NCI-H2227 (cell line): ENCODE measurements at regions not wholly inside any gene's neighbourhood (a gene's known extent, or its start where the extent isn't known, plus 50 kb on each side); places are given as distances from the start of the nearest gene placed in this dataset.

Experiments
- DNase-seq: peaks from one replicate; lab custom pipeline; 2025; ENCODE audit not compliant: unreplicated experiment; lab: John Stamatoyannopoulos, UW

- DNase-seq: no peak
These were observed 387.4 kb upstream of the CADM1 start for GRCh38 chr11:115891581-115891980.

- no peak for DNase-seq
These were observed 386.3 kb upstream of the CADM1 start for GRCh38 chr11:115890500-115890899.

GRCh38 chr11:115889712-115890111, 385.5 kb upstream of the CADM1 start:
- no peak for DNase-seq

- DNase-seq: no peak
These were observed 383.5 kb upstream of the CADM1 start for GRCh38 chr11:115887727-115888126.

GRCh38 chr11:115887316-115887715, 383.1 kb upstream of the CADM1 start:
- no peak for DNase-seq

GRCh38 chr11:115886422-115886733, 382.2 kb upstream of the CADM1 start:
- DNase-seq: peak; percentile 11

GRCh38 chr11:115885535-115886421, 381.6 kb upstream of the CADM1 start:
- no peak for DNase-seq

GRCh38 chr11:115884800-115885534, 380.8 kb upstream of the CADM1 start:
- no peak for DNase-seq

- no peak for DNase-seq
These were observed 370.6 kb upstream of the CADM1 start for GRCh38 chr11:115874843-115875242.

- no peak for DNase-seq
These were observed 369.6 kb upstream of the CADM1 start for GRCh38 chr11:115873813-115874212.

GRCh38 chr11:115872416-115872815, 368.2 kb upstream of the CADM1 start:
- no peak for DNase-seq

- no peak for DNase-seq
These were observed 367.0 kb upstream of the CADM1 start for GRCh38 chr11:115871161-115871760.

- DNase-seq: no peak
These were observed 365.7 kb upstream of the CADM1 start for GRCh38 chr11:115869780-115870431.

GRCh38 chr11:115869131-115869530, 364.9 kb upstream of the CADM1 start:
- no peak for DNase-seq

- DNase-seq: no peak
These were observed 356.0 kb upstream of the CADM1 start for GRCh38 chr11:115860246-115860645.

GRCh38 chr11:115848611-115849010, 344.4 kb upstream of the CADM1 start:
- DNase-seq: no peak

GRCh38 chr11:115848080-115848479, 343.9 kb upstream of the CADM1 start:
- peak; percentile 10 for DNase-seq

- DNase-seq: no peak
These were observed 341.7 kb upstream of the CADM1 start for GRCh38 chr11:115845872-115846271.

- DNase-seq: no peak
These were observed 339.5 kb upstream of the CADM1 start for GRCh38 chr11:115843685-115844084.

- no peak for DNase-seq
These were observed 338.9 kb upstream of the CADM1 start for GRCh38 chr11:115843111-115843510.

- DNase-seq: no peak
These were observed 315.8 kb upstream of the CADM1 start for GRCh38 chr11:115820026-115820425.
